H1 (cell line): ENCODE measurements at regions not wholly inside any gene's neighbourhood (a gene's known extent, or its start where the extent isn't known, plus 50 kb on each side); places are given as distances from the start of the nearest gene placed in this dataset.

ENCODE experiments used
- CTCF ChIA-PET: fragments of 300-600 bp; sonication (Branson Sonifier 250); formaldehyde crosslinking; loops from one replicate; lab custom pipeline; 2021; ENCODE audit not compliant: partially characterized antibody; lab: Charles Lee
- POLR2A ChIA-PET: fragments of 300-600 bp; sonication (Branson Sonifier 250); formaldehyde crosslinking; loops from one replicate; lab custom pipeline; 2021; ENCODE audit warnings: inconsistent platforms; ENCODE audit not compliant: partially characterized antibody; lab: Charles Lee
- DNase-seq, 2 experiments: peaks; one replicate each; pipeline versions ENCODE4 v3.0.0 to v3.0.0-alpha.2; 2010 to 2022; ENCODE audit warnings: low spot score in 2 of 2, low read depth in 1 of 2, mixed read lengths in 1 of 2
- FAIRE-seq: peaks from 2 replicates; lab custom pipeline; 2011; peaks lifted over from hg19 to GRCh38; lab: Jason Lieb, UNC
- H2AFZ ChIP-seq: 2 replicates; pipeline ENCODE4 v1.8.1; 2012; ENCODE audit warnings: low read length, inconsistent platforms
- H2AK5ac ChIP-seq: 2 replicates; pipeline ENCODE4 v1.6.1; 2013; ENCODE audit warnings: low read depth, low read length
- H2BK120ac ChIP-seq: replicated peaks from 2 replicates; pipeline ENCODE3; 2013; ENCODE audit warnings: low read depth, low read length, inconsistent platforms
- H2BK12ac ChIP-seq: 2 replicates; pipeline ENCODE4 v1.6.1; 2013; ENCODE audit warnings: low read depth, low read length
- H2BK15ac ChIP-seq: 2 replicates; pipeline ENCODE4 v1.6.1; 2013; ENCODE audit warnings: low read length
- H2BK20ac ChIP-seq: 2 replicates; pipeline ENCODE4 v1.6.1; 2013; ENCODE audit warnings: low read length
- H2BK5ac ChIP-seq: 2 replicates; pipeline ENCODE4 v1.6.1; 2013; ENCODE audit warnings: low read depth, low read length
- H3K14ac ChIP-seq: 2 replicates; pipeline ENCODE4 v1.6.1; 2013; ENCODE audit warnings: inconsistent platforms; ENCODE audit not compliant: insufficient read length
- H3K18ac ChIP-seq: 2 replicates; pipeline ENCODE4 v1.6.1; 2013; ENCODE audit warnings: low read length; ENCODE audit errors: extremely low read depth
- H3K23ac ChIP-seq: 2 replicates; pipeline ENCODE4 v1.6.1; 2013; ENCODE audit warnings: inconsistent platforms; ENCODE audit not compliant: insufficient read length
- H3K23me2 ChIP-seq: 2 replicates; pipeline ENCODE4 v1.6.1; 2013; ENCODE audit warnings: low read depth, low read length
- H3K27ac ChIP-seq: 2 replicates; pipeline ENCODE4 v1.6.1; 2011; ENCODE audit warnings: low read depth, low read length, inconsistent platforms
- H3K27me3 ChIP-seq, 4 experiments: replicated peaks in 1 of 4; 1 replicate in 1 of 4; 2 replicates in 3 of 4; pipeline versions ENCODE4 v1.6.1 to v1.8.1; 2011 to 2013; ENCODE audit warnings: low read length in 3 of 4, mild to moderate bottlenecking in 3 of 4, inconsistent platforms in 2 of 4, mixed read lengths in 2 of 4, moderate library complexity in 1 of 4; ENCODE audit not compliant: control insufficient read depth in 3 of 4, insufficient read depth in 3 of 4; ENCODE audit errors: extremely low read depth in 1 of 4
- H3K36me3 ChIP-seq, 4 experiments: 2 replicates each; pipeline versions ENCODE4 v1.6.1 to v1.8.1; 2011 to 2013; ENCODE audit warnings: mild to moderate bottlenecking in 4 of 4, low read length in 3 of 4, moderate library complexity in 2 of 4, control low read depth in 1 of 4, inconsistent platforms in 1 of 4; ENCODE audit not compliant: insufficient read depth in 4 of 4, control insufficient read depth in 2 of 4
- H3K4ac ChIP-seq: replicated peaks from 2 replicates; pipeline ENCODE3; 2013; ENCODE audit warnings: low read length, low read depth, mixed read lengths, inconsistent platforms; ENCODE audit not compliant: insufficient read length
- H3K4me1 ChIP-seq, 4 experiments: replicated peaks in 1 of 4; 1 replicate in 1 of 4; 2 replicates in 3 of 4; pipeline versions ENCODE4 v1.6.1 to v1.8.1; 2011 to 2013; ENCODE audit warnings: low read length in 3 of 4, inconsistent platforms in 2 of 4, mixed read lengths in 1 of 4; ENCODE audit not compliant: insufficient read depth in 4 of 4, control insufficient read depth in 3 of 4
- H3K4me2 ChIP-seq, 2 experiments: 2 replicates each; pipeline versions ENCODE4 v1.6.1 to v1.8.1; 2011 to 2013; ENCODE audit warnings: low read depth in 2 of 2, low read length in 2 of 2, control low read depth in 1 of 2, inconsistent platforms in 1 of 2, mild to moderate bottlenecking in 1 of 2; ENCODE audit not compliant: insufficient read depth in 1 of 2
- H3K4me3 ChIP-seq, 4 experiments: fragments of 200-600, 300-600 bp in 1 of 4; sonication (generic), shearing (Covaris generic), sonication (Bioruptor Twin) in 1 of 4; 2 replicates each; pipeline versions ENCODE4 v1.5.1 to v1.8.1; 2011 to 2016; ENCODE audit warnings: low read length in 4 of 4, low read depth in 3 of 4, control low read depth in 2 of 4, inconsistent platforms in 2 of 4, mild to moderate bottlenecking in 2 of 4, mixed read lengths in 1 of 4, moderate library complexity in 1 of 4; ENCODE audit not compliant: insufficient read depth in 2 of 4; ENCODE audit errors: extremely low read depth in 1 of 4
- H3K56ac ChIP-seq: replicated peaks from 2 replicates; pipeline ENCODE3; 2013; ENCODE audit warnings: low read depth, mild to moderate bottlenecking, mixed read lengths, low read length, inconsistent platforms; ENCODE audit not compliant: insufficient read length
- H3K79me1 ChIP-seq: 2 replicates; pipeline ENCODE4 v1.6.1; 2013; ENCODE audit warnings: low read depth, low read length, control low read depth
- H3K79me2 ChIP-seq, 2 experiments: 2 replicates each; pipeline versions ENCODE4 v1.6.1 to v1.8.1; 2012 to 2013; ENCODE audit warnings: low read length in 2 of 2, mild to moderate bottlenecking in 2 of 2, inconsistent platforms in 1 of 2; ENCODE audit not compliant: insufficient read depth in 2 of 2, control insufficient read depth in 1 of 2
- H3K9ac ChIP-seq, 4 experiments: replicated peaks in 1 of 4; 1 replicate in 1 of 4; 2 replicates in 3 of 4; pipeline versions ENCODE4 v1.6.1 to v1.8.1; 2011 to 2013; ENCODE audit warnings: low read depth in 3 of 4, low read length in 3 of 4, control low read depth in 2 of 4, mild to moderate bottlenecking in 2 of 4, moderate library complexity in 2 of 4, inconsistent platforms in 1 of 4; ENCODE audit errors: extremely low read depth in 1 of 4
- H3K9me3 ChIP-seq, 2 experiments: 2 replicates each; pipeline versions ENCODE4 v1.6.1 to v1.8.1; 2012 to 2013; ENCODE audit warnings: mild to moderate bottlenecking in 2 of 2, moderate library complexity in 2 of 2, control low read depth in 1 of 2, inconsistent platforms in 1 of 2, low read depth in 1 of 2, low read length in 1 of 2, mixed read lengths in 1 of 2; ENCODE audit not compliant: insufficient read depth in 2 of 2
- H4K20me1 ChIP-seq, 2 experiments: replicated peaks in 1 of 2; 2 replicates each; pipeline versions ENCODE3 to v1.8.1; 2011 to 2013; ENCODE audit warnings: inconsistent platforms in 2 of 2, low read length in 2 of 2, mild to moderate bottlenecking in 1 of 2; ENCODE audit not compliant: insufficient read depth in 2 of 2, control insufficient read depth in 1 of 2
- H4K5ac ChIP-seq: 2 replicates; pipeline ENCODE4 v1.6.1; 2013; ENCODE audit warnings: low read length, low read depth, mixed read lengths, inconsistent platforms; ENCODE audit not compliant: insufficient read length
- H4K8ac ChIP-seq: 2 replicates; pipeline ENCODE4 v1.8.0; 2013; ENCODE audit warnings: mild to moderate bottlenecking, moderate library complexity, low read length, inconsistent platforms; ENCODE audit not compliant: insufficient read depth; ENCODE audit errors: extremely low read depth
- H4K91ac ChIP-seq: replicated peaks from 2 replicates; pipeline ENCODE3; 2013; ENCODE audit warnings: low read length, mixed read lengths, inconsistent platforms; ENCODE audit not compliant: insufficient read length
- CHD2 ChIP-seq: IDR thresholded peaks from 2 replicates; pipeline ENCODE4 v1.6.1; 2012; ENCODE audit warnings: low read length, improper control_type of control experiment
- EGR1 ChIP-seq: IDR thresholded peaks from 2 replicates; pipeline ENCODE4 v1.6.1; 2011; ENCODE audit warnings: low read depth, low read length, borderline replicate concordance
- POLR2A ChIP-seq, 2 experiments: IDR thresholded peaks; 1 replicate in 1 of 2; 2 replicates in 1 of 2; pipeline ENCODE4 v1.6.1; 2011; ENCODE audit warnings: low read depth in 2 of 2, low read length in 2 of 2, mild to moderate bottlenecking in 2 of 2; ENCODE audit errors: control extremely low read depth in 1 of 2
- SIX5 ChIP-seq: IDR thresholded peaks from 2 replicates; pipeline ENCODE4 v1.6.1; 2011; ENCODE audit warnings: mild to moderate bottlenecking, low read depth, low read length
- TAF7 ChIP-seq: optimal IDR thresholded peaks from 2 replicates; pipeline ENCODE3; 2011; ENCODE audit warnings: low read depth, mild to moderate bottlenecking, inconsistent platforms, low read length, moderate library complexity, borderline replicate concordance
- YY1 ChIP-seq: IDR thresholded peaks from 2 replicates; pipeline ENCODE4 v1.6.1; 2011; ENCODE audit warnings: low read depth, mild to moderate bottlenecking, low read length
- WGBS, 2 experiments: shearing (Covaris generic) in 1 of 2; methylation state at CpG; one replicate each; pipeline versions ENCODE4 v1.1.6 to v1.1.7; 2013 to 2015; ENCODE audit warnings: low lambda C conversion rate in 2 of 2, mixed read lengths in 2 of 2, inconsistent platforms in 1 of 2, low coverage in 1 of 2, missing lambda C conversion rate in 1 of 2; ENCODE audit not compliant: insufficient replicate concordance in 2 of 2, insufficient coverage in 1 of 2, insufficient read length in 1 of 2; ENCODE audit errors: extremely low coverage in 1 of 2, missing lambda C conversion rate in 1 of 2; 5-methylcytosine and 5-hydroxymethylcytosine counted together
- TF ChIP-seq, protein P1 (sequence below): IDR thresholded peaks from 2 replicates; pipeline ENCODE4 v1.6.1; 2011; ENCODE audit warnings: low read length, improper control_type of control experiment
- TF ChIP-seq, protein P2 (sequence below): IDR thresholded peaks from 2 replicates; pipeline ENCODE4 v1.6.1; 2011; ENCODE audit warnings: low read depth, mild to moderate bottlenecking, low read length; ENCODE audit not compliant: insufficient read depth
- TF ChIP-seq, protein P3 (sequence below): IDR thresholded peaks from 2 replicates; pipeline ENCODE4 v1.6.1; 2012; ENCODE audit warnings: inconsistent platforms

DNA sequence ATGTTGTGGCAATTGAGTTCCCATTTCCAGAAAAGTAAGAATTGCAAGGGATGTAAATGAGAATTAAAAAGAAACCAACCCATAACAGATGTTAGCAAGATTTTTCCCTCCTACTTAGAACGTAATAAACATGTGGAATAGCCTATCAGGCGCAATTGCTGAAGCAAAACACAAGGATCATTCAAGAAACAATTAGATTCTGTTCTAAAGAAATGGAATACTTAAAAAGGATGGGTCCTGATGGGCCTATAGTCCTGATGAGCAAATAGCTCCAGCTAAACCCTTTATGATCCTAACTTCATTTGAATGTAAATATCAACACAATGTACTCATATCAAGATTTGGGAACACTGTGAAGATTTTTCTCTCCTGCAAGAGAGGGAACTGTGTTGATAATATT, 771.0 kb upstream of the CDH7 start:
- no peak overlapping the region for H3K4me3 ChIP-seq
- H4K91ac ChIP-seq, result no peak overlapping the region
- no peaks in the 10 kb centered on the region for H3K79me2 ChIP-seq
- no peak overlapping the region for H3K23ac ChIP-seq
- POLR2A ChIA-PET, result no interaction called here
- H3K4me2 ChIP-seq, result no peak overlapping the region
- no peak overlapping the region for H3K56ac ChIP-seq
- no peak overlapping the region for H2AK5ac ChIP-seq
- H4K5ac ChIP-seq, result no peak overlapping the region
- H2BK12ac ChIP-seq, result no peak overlapping the region
- FAIRE-seq (no peak), DNase-seq (no peak)
- H2BK120ac ChIP-seq, result no peak overlapping the region
- H3K18ac ChIP-seq, result no peak overlapping the region
- H3K27ac ChIP-seq, result no peak overlapping the region
- H3K23me2 ChIP-seq, result no peaks in the 10 kb centered on the region
- no peak overlapping the region for H3K9ac ChIP-seq
- H3K14ac ChIP-seq, result no peak overlapping the region
- no peaks in the 10 kb centered on the region for H3K4me1 ChIP-seq
- H3K36me3 ChIP-seq, result no peaks in the 10 kb centered on the region
- H3K9me3 ChIP-seq, result peaks cover 0 to 6% of the 10 kb centered on the region in 2 experiments; a peak in 1 of 4 replicates
- no peak overlapping the region for H2BK5ac ChIP-seq
- H4K8ac ChIP-seq, result no peak overlapping the region
- 81% methylated on average over 2 of the region's 2 CpGs; no CpG with 5 or more reads in 1 of the 2 experiments for WGBS, 2 experiments
- no peaks in the 10 kb centered on the region for H4K20me1 ChIP-seq
- H3K4ac ChIP-seq, result no peak overlapping the region
- no peak overlapping the region for H2BK15ac ChIP-seq
- H3K27me3 ChIP-seq, result no peaks in the 10 kb centered on the region
- no peak overlapping the region for H2AFZ ChIP-seq
- no peak overlapping the region for H2BK20ac ChIP-seq
- TF ChIP-seq, protein P1, sequence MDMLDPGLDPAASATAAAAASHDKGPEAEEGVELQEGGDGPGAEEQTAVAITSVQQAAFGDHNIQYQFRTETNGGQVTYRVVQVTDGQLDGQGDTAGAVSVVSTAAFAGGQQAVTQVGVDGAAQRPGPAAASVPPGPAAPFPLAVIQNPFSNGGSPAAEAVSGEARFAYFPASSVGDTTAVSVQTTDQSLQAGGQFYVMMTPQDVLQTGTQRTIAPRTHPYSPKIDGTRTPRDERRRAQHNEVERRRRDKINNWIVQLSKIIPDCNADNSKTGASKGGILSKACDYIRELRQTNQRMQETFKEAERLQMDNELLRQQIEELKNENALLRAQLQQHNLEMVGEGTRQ, result no peak
- TF ChIP-seq TAF7 (no peak), EGR1 (no peak), YY1 (no peak), SIX5 (no peak), POLR2A (IDR thresholded peaks at IDR 0.05; ENCODE audit: control extremely low read depth in 1 of 2, low read depth in 2 of 2, low read length in 2 of 2) (no peak), CHD2 (no peak)
- TF ChIP-seq, protein P2, sequence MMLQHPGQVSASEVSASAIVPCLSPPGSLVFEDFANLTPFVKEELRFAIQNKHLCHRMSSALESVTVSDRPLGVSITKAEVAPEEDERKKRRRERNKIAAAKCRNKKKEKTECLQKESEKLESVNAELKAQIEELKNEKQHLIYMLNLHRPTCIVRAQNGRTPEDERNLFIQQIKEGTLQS, result no peak
- TF ChIP-seq, protein P3, sequence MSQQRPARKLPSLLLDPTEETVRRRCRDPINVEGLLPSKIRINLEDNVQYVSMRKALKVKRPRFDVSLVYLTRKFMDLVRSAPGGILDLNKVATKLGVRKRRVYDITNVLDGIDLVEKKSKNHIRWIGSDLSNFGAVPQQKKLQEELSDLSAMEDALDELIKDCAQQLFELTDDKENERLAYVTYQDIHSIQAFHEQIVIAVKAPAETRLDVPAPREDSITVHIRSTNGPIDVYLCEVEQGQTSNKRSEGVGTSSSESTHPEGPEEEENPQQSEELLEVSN, result no peak
- CTCF ChIA-PET, result no interaction called here
- no peaks in the 10 kb centered on the region for H3K79me1 ChIP-seq
